ENCODE measurements at regions not wholly inside any gene's neighbourhood (a gene's known extent, or its start where the extent isn't known, plus 50 kb on each side); places are given as distances from the start of the nearest gene placed in this dataset.
A peak's percentile ranks its signal among the peaks of the same experiment; 100 is the strongest.

- no peak for DNase-seq
These were observed 443.4 kb upstream of the ANKRD30A start for GRCh38 chr10:36681751-36682632.

DNA sequence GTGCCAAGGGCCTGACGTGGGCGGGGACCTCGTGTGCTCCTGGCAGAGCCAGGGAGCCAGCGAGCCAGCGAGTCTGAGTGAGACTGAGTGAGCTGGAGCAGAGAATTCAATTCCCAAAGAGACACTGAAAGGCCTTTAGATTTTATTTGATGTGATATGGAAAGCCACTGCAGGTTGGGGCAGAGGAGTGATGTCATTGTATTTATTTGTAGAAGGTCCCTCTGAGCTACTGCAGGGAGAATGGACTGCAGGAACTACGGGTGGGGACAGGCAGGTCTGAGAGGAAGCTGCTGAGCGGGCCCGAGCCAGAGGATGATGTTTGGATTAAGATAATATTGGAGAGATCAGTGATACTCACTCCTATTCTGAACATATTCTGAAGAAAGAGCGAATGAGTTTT lies 445.8 kb upstream of the ANKRD30A start:
- DNase-seq = no peak

DNA sequence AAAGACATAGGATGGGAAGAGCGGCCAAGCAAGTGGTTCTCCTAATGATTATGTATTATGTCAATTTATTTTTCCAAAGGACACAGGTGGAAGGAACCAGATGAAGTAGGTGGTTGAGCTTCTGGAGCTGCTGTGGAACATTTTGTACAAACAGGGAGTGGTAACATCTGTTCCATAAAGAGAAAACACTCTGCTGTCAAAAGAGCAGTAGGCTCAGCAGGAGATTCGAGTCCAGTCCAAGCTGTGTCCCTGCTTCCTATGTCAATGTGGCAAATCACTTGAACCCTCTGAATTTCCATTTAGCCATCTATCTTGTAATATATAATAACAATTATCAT lies 448.0 kb upstream of the ANKRD30A start:
- no peak for DNase-seq

- DNase-seq = peak; percentile 68
These were observed 448.5 kb upstream of the ANKRD30A start for GRCh38 chr10:36676756-36677430.

DNA sequence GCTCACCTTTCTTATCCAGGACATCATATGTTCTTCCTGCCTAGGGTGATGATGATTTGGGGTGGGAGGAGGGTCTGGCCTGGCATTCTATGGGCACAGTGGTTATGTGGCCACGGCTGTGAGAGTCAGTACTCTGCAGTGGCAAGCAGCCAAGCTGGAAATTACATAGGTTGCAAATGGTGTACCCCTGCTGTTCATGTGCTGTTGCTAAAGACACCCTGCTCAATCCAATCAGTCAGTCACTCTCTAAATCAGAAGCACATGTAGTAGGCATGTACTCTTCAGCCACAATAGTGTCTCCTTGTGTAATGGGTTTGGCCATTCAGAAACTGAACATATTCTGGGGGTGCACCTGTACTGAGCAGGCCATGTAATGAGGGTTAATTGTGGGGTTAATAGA lies 449.1 kb upstream of the ANKRD30A start:
- DNase-seq = peak; percentile 66

- DNase-seq = no peak
These were observed 449.9 kb upstream of the ANKRD30A start for GRCh38 chr10:36675458-36675880.

DNA sequence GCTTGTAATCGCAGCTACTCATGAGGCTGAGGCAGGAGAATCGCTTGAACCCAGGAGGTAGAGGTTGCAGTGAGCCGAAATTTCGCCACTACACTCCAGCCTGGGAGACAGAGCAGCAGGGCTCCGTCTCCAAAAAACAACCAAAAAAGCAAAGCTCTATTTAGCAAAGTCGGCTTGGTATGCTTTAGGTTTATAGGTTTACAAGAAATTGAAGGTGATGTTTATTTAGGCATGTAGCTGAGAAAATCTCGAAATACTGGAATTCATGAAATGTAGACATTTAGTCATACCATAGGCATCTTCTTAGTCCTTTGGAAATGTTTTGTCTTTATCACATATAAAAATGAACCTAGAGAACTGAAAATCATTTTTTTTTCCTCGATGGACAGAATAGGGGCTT lies 453.8 kb upstream of the ANKRD30A start:
- no peak for DNase-seq

GRCh38 chr10:36670621-36671402 lies 454.6 kb upstream of the ANKRD30A start:
- no peak for DNase-seq

DNA sequence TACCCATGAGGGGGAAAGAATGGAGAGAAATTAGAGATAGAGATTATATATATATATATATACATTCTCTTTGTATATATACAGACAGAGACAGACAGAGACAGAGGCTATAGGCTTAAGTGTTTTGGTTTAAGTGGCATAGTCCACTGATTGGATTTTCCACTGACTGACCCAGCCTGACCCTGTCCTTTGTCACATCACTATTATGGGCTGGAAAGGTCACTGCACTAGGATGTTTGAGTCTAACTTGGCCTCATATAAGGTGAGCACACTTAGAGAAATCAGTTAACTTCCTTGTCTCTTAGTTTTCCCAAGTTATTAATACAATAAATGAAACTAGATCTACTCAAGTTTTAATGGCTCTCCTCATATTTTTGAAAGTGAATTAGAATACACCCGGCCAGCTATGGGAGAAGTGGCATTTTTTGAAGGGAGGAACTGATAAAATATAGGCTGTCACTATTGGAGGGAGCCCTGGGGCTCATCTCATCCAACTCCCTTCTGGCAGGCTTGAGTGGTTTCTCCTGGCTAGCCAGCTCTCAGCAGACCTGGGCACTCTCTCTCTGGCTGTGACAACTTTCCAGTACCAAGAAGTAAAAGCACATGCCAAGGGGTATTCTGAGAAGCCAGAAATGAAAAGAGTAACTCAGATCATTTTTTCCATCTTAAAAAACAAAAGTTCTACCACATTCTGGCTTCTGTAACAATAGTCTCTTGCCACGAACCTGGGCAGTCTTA lies 455.6 kb upstream of the ANKRD30A start:
- DNase-seq = no peak

DNA sequence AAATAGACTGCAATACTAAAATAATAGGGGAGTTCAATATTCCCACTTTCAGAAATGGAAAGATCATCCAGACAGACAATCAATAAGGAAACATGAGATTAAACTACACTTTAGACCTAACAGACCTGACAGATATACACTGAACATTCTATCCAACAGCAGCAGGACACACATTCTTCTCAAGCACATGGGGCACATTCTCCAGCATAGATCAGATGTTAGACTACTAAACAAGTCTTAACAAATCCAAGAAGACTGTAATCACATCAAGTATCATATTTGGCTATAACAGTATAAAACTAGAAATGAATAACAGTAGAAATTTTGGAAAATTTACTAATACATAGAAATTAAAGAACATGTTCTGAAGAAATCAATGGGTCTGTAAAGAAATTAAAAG lies 458.9 kb upstream of the ANKRD30A start:
- DNase-seq = no peak

DNA sequence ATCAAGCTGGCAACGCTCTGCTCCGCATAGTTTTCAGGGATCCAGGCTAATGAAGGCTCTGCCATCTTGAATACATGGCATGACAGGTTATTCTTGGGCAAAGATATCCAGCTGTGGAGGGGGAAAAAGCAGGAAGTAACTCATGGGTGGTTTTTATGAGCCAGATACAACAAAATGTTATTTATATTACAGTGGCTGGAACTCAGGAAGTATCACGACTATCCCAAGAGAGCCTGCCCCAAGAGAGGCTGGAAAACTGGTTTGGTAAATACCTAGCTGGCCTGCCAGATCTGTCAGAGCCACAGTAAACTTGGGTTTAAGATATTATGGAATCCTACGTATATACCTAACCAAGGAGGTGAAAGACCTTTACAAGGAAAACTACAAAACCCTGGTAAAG lies 462.8 kb upstream of the ANKRD30A start:
- no peak for DNase-seq

DNA sequence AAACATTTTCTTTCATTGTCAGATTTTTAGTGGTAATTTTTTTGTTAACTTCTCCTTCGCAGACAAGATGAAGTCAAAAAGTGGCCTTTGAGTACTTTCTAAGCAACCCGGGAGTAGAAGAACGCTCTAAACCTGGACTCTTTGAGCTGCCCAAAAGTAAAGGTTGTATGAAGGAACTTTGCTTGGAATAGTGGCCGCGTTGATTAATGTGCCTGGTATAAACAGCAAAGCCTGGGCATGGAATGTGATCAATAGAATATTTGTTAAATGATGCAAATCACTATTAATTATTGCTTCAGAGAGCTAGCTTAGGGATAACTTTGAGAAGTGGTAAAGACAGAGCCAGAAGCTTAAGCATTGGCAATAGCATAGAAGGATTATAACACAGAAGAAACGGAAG lies 475.1 kb upstream of the ANKRD30A start:
- no peak for DNase-seq

DNA sequence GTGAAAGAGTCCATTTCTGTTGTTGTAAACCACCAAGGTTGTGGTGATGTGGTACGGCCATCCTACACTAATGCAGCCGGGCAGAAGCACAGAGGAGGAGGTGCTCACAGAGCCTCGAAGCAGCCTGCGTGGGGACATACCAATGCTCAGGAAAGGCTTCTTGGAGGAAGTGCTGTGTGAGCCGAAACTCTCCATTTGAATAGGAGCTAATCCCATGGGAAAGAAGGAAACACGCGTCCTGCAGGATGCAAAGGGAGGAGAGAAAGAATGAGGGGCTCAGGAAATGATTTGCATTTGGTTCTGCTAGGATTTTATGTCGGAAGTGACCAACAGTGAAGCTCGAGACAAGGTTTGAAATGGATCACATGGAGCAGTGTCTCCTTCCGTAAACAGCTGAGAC lies 477.9 kb upstream of the ANKRD30A start:
- DNase-seq = no peak

DNA sequence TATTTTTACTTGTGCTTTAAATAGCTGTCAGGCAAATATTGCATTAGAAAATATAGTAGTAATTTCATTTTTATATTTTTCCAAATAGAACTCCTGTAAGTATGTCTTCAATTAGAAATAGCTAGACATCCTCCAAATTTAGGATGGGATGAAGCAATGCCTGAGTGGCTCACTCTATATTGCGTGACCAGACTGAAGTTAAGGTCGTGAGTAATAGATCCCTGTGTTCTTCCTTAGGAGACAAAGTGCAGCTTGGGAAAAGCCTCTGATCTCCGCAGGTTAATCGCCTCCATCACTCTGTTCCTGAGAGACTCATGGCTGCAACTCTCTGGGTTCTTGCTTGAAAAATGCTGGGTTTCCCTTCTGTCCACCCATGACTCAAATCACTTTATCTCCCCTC lies 484.8 kb upstream of the ANKRD30A start:
- DNase-seq = no peak

DNA sequence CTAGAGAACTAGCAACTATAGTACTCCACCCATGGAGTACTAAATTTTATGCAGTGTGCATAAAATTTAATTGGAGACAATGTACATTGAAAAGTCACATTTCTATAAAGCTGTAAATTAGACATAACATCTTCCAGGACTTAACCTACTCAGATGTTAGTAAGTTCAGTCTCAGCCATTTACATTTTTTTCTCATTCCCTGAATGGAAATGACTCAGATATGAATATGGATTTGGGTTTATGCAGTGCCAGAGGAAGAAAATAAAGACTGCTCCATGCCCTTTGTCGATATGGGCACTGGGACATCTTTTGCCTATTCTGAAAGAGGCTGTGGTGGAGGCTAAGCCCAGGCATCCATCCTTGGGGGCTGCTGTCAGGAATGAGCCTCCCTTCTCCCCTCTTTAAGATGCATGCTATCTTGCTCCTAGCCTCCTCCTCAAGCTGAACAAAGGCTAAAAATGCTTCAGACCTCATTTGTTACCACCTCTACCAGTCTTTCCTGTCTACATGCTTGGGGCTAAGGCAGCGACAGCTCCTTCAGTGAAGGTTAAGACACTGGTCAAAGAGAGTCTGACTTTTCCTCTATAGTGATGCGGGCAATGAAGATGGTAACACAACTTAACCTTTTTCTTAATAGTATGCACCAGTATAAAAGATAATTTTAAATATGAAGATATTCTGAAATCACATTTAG lies 486.8 kb upstream of the ANKRD30A start:
- no peak for DNase-seq

GRCh38 chr10:36636879-36637278 lies 488.5 kb upstream of the ANKRD30A start:
- DNase-seq = no peak

DNA sequence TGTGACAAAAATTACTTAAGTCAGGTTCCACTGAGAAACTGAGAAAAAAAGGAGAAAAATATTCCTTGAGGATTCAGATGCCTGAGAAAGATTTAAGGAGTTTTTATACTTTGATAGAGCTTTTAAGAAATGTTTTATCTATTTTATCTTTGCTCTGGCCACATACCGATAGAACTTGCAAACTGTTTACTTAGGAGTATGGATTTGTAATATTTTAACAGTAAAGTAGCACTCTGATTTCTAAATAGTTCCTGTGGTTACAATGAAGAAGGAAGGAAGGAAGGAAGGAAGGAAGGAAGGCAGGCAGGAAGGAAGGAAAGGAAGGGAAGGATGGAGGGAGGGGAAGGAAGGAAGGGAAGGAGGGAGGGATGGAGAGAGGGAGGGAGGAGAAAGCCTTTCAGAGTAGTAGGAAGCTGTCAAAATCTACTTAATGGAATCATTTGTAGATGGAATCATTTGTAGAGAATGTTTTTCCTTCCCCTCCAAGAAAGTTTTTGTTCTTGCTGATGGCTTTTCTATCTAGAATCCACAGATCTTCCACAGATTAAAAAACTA lies 489.0 kb upstream of the ANKRD30A start:
- DNase-seq = no peak

- no peak for DNase-seq
These were observed 490.5 kb upstream of the ANKRD30A start for GRCh38 chr10:36634916-36635315.

GRCh38 chr10:36630267-36630666 lies 495.1 kb upstream of the ANKRD30A start:
- DNase-seq = no peak

DNA sequence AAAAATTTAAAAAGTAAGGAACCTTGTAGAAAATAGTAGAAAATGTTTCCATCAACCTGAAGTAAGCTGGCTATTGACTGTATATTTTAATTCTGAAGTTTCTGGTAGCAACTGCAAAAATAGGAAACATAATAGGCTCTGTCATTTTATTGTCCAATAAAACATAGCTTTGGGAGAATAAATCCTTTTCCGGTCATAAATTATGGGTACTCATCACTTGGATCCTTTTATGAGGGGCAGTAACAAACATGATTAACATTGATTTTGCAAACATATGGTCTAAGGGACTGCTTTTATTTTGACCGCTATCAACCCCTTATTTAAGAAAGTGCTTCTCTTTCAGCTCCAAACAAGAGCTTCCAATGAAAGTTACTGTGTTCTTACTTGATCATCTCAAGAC lies 495.9 kb upstream of the ANKRD30A start:
- no peak for DNase-seq

- no peak for DNase-seq
These were observed 500.8 kb upstream of the ANKRD30A start for GRCh38 chr10:36624551-36625100.

DNA sequence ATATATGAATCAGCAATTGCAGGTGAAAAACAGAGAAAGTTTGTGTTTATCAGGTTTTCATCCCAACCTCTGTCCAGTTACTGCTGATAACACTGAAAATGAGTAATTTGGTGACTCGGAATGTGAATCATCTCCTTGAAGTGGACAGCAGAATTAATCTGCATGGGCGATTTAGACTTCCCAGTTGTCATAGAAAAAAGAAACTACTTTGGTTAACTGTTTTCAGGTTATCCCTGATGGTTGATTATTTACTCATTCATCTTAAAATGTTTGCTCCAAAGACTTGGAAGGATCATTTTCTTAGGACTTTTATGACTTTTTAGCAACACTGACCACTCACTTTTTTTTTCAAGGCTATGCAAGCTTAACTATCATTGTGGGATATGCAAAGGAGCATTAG lies 504.1 kb upstream of the ANKRD30A start:
- no peak for DNase-seq

Data from NCI-H1105 (cell line).